BJ (cell line): ENCODE measurements at regions not wholly inside any gene's neighbourhood (a gene's known extent, or its start where the extent isn't known, plus 50 kb on each side); places are given as distances from the start of the nearest gene placed in this dataset.

Experiments
- CTCF ChIA-PET: fragments of 350-600 bp; formaldehyde crosslinking; extraction: SDS; loops from one replicate; lab custom pipeline; 2021; ENCODE audit warnings: antibody characterized with exemption, inconsistent platforms; lab: Yijun Ruan, JAX
- POLR2A ChIA-PET: fragments of 300-600 bp; sonication (Branson Sonifier 250); formaldehyde crosslinking; extraction: SDS; loops from one replicate; lab custom pipeline; 2021; ENCODE audit warnings: antibody characterized with exemption; lab: Charles Lee
- DNase-seq: peaks from one replicate; pipeline ENCODE4 v3.0.0-alpha.2; 2011; ENCODE audit warnings: low read depth
- H3K27me3 ChIP-seq: 2 replicates; pipeline ENCODE4 v1.6.0; 2011; ENCODE audit warnings: low read length; ENCODE audit not compliant: control insufficient read depth, insufficient read depth
- H3K36me3 ChIP-seq: 2 replicates; pipeline ENCODE4 v1.5.1; 2011; ENCODE audit warnings: low read length; ENCODE audit not compliant: control insufficient read depth, insufficient read depth
- H3K4me3 ChIP-seq: 2 replicates; pipeline ENCODE4 v1.5.1; 2011; ENCODE audit warnings: low read depth, mild to moderate bottlenecking, control low read depth, low read length
- TF ChIP-seq, protein P1 (sequence below): IDR thresholded peaks from 2 replicates; pipeline ENCODE4 v1.5.1; 2011; ENCODE audit warnings: low read depth, mild to moderate bottlenecking, control low read depth, inconsistent platforms, low read length, moderate library complexity; ENCODE audit not compliant: insufficient read depth

DNA sequence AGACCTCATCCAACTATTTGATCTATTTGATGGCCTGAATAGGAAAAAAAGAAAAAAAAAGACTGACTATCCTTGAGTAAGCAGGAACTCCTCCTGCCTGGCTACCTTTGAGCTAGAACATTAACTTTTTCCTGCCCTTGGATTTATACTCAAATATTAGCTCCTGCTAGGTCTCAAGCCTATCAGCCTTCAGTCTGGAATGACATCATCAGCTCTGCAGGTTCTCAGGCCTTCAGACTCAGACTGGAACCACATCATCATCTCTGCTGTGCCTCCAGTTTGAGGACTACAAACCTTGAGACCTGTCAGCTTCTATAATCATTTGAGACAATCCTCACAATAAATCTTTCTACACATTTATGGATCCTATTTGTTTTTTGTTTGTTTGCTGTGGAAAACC lies 754.0 kb upstream of the SLIT2 start:
- no peak overlapping the region for H3K4me3 ChIP-seq
- no peak for DNase-seq
- ChIA-PET CTCF (no interaction called here), POLR2A (no interaction called here)
- TF ChIP-seq, protein P1, sequence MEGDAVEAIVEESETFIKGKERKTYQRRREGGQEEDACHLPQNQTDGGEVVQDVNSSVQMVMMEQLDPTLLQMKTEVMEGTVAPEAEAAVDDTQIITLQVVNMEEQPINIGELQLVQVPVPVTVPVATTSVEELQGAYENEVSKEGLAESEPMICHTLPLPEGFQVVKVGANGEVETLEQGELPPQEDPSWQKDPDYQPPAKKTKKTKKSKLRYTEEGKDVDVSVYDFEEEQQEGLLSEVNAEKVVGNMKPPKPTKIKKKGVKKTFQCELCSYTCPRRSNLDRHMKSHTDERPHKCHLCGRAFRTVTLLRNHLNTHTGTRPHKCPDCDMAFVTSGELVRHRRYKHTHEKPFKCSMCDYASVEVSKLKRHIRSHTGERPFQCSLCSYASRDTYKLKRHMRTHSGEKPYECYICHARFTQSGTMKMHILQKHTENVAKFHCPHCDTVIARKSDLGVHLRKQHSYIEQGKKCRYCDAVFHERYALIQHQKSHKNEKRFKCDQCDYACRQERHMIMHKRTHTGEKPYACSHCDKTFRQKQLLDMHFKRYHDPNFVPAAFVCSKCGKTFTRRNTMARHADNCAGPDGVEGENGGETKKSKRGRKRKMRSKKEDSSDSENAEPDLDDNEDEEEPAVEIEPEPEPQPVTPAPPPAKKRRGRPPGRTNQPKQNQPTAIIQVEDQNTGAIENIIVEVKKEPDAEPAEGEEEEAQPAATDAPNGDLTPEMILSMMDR, result no peak
- H3K27me3 ChIP-seq, result no peaks in the 10 kb centered on the region
- no peaks in the 10 kb centered on the region for H3K36me3 ChIP-seq

DNA sequence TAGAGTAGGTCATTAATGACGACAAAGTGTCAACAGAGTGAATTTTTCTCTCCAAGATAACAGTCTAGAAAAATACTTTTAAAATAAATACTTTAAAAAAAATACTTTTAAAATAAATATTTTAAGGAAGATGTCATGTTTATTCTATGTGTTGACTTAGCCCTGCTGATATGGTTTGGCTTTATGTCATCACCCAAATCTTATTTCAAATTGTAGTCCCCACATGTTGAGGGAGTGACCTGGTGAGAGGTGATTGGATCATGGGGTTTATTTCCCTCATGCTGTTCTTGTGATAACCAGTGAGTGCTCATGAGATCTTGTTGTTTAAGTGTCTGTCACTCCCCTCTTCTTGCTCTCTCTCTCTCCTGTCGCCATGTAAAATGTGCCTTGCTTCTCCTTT lies 754.9 kb upstream of the SLIT2 start:
- TF ChIP-seq, protein P1, result no peak
- Histone ChIP-seq H3K36me3 (no peaks in the 10 kb centered on the region), H3K27me3 (no peaks in the 10 kb centered on the region), H3K4me3 (no peak overlapping the region)
- CTCF ChIA-PET, result no interaction called here
- POLR2A ChIA-PET, result no interaction called here
- DNase-seq, result no peak

DNA sequence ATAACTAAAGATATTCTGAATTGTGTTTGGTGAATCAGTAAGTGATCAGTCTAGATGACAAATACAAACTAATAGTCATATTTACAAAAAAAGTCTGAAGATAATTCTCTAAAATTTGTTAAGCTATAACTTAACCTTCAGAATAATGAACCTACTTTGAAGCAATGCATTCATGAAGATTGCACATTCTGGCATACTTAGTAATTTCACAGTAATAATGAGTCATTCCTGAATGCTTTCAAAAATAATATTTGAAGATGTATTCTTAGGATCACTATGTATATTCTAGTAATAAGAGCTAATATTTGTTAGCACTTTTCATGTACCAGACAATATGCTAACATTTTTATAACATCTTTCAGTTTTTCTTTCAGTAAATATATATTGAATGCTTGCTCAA lies 756.7 kb upstream of the SLIT2 start:
- POLR2A ChIA-PET, result no interaction called here
- DNase-seq, result no peak
- Histone ChIP-seq H3K36me3 (no peaks in the 10 kb centered on the region), H3K4me3 (no peak overlapping the region), H3K27me3 (no peaks in the 10 kb centered on the region)
- CTCF ChIA-PET, result no interaction called here
- TF ChIP-seq, protein P1, result no peak

DNA sequence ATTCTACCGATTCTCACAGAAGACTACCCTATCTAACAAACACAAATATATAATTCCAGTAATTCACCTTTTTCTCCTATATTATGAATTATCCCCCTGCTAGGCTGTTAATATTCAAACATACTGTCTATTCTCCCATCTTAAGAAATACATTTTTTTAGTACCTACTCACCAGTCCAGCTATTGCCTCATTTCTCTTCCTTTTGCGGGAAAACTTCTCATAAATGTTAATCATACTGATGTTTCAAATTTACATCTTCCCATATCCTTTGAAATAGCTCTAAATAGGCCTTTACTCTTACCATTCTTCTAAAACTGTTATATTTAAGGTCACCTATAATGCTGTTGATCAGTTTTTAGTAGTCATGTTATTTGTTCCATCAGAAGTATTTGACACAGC lies 759.1 kb upstream of the SLIT2 start:
- Histone ChIP-seq H3K4me3 (no peak overlapping the region), H3K36me3 (no peaks in the 10 kb centered on the region), H3K27me3 (no peaks in the 10 kb centered on the region)
- TF ChIP-seq, protein P1, result no peak
- POLR2A ChIA-PET, result no interaction called here
- CTCF ChIA-PET, result no interaction called here
- DNase-seq, result peak; percentile 22

DNA sequence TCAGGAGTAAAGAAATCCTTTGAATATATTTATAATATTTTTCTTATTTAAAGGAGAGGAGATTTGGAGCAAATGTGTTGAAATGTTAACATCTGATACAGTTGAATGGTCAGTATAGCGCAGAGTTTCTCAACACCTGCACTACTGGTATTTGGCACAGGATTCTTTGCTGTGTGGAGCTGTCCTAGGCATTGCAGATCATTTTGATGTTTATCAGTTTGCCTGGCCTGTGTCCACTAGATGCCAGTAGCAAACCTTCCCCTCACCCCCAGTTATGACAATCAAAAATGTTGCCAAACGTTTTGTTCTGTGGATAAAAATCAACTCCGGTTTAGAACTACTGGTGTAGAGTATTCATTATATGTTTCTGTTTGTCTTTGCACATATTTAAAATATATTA lies 765.3 kb upstream of the SLIT2 start:
- Histone ChIP-seq H3K27me3 (no peaks in the 10 kb centered on the region), H3K36me3 (no peaks in the 10 kb centered on the region), H3K4me3 (no peak overlapping the region)
- CTCF ChIA-PET, result no interaction called here
- DNase-seq, result no peak
- POLR2A ChIA-PET, result no interaction called here
- TF ChIP-seq, protein P1, result no peak
